Stomach (tissue), 4 donors: ENCODE measurements at regions not wholly inside any gene's neighbourhood (a gene's known extent, or its start where the extent isn't known, plus 50 kb on each side); places are given as distances from the start of the nearest gene placed in this dataset.

ENCODE experiments used
- EP300 ChIP-seq: sonication (generic); formaldehyde crosslinking; IDR thresholded peaks from one replicate; pipeline ENCODE4 v1.6.1; 2017; ENCODE audit warnings: antibody characterized with exemption
- POLR2A ChIP-seq, 4 donors: fragments of 450-650 bp; IDR thresholded peaks; one replicate each; pipeline ENCODE4 v1.6.1; 2016; ENCODE audit warnings: antibody characterized with exemption in 4 of 4, control low read depth in 2 of 4, mild to moderate bottlenecking in 1 of 4, moderate library complexity in 1 of 4
- POLR2AphosphoS5 ChIP-seq, 3 donors: sonication (generic); formaldehyde crosslinking; IDR thresholded peaks; one replicate each; pipeline ENCODE4 v1.6.1; 2016; ENCODE audit warnings: antibody characterized with exemption in 3 of 3
- TF ChIP-seq, protein P1 (sequence below), 7 experiments: fragments of 450-650 bp in 4 of 7; fragments of 200-600 bp in 3 of 7; sonication (generic) in 3 of 7; IDR thresholded peaks; one replicate each; pipeline ENCODE4 v1.5.1; 2016 to 2019; ENCODE audit warnings: antibody characterized with exemption in 7 of 7, control low read depth in 2 of 7, mild to moderate bottlenecking in 1 of 7

DNA sequence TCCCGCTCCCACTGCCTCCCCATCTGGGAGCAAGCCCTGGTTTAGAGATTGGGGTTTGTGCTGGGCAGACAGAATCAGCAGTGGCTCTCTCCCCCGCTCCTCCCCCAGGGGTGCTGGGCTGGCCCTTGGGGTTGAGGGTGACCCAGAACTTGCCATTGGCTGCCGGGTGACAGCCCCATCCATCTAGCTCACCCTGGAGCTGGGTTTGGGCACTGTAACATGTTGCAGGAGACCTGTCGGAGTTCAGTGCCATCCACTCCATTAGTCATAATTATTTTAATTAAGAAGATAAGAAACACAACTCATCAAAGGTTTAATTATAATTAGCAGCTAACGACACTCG is 111.4 kb upstream of the OTOS start:
- TF ChIP-seq POLR2AphosphoS5 (IDR thresholded peaks at IDR 0.05), result no peak
- TF ChIP-seq, protein P1, sequence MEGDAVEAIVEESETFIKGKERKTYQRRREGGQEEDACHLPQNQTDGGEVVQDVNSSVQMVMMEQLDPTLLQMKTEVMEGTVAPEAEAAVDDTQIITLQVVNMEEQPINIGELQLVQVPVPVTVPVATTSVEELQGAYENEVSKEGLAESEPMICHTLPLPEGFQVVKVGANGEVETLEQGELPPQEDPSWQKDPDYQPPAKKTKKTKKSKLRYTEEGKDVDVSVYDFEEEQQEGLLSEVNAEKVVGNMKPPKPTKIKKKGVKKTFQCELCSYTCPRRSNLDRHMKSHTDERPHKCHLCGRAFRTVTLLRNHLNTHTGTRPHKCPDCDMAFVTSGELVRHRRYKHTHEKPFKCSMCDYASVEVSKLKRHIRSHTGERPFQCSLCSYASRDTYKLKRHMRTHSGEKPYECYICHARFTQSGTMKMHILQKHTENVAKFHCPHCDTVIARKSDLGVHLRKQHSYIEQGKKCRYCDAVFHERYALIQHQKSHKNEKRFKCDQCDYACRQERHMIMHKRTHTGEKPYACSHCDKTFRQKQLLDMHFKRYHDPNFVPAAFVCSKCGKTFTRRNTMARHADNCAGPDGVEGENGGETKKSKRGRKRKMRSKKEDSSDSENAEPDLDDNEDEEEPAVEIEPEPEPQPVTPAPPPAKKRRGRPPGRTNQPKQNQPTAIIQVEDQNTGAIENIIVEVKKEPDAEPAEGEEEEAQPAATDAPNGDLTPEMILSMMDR (IDR thresholded peaks at IDR 0.05), result no peak
- no peak for TF ChIP-seq POLR2A (IDR thresholded peaks at IDR 0.05)
- TF ChIP-seq EP300, result no peak
